Tibial nerve (tissue), 4 donors: ENCODE measurements at regions not wholly inside any gene's neighbourhood (a gene's known extent, or its start where the extent isn't known, plus 50 kb on each side); places are given as distances from the start of the nearest gene placed in this dataset.
A peak's percentile ranks its signal among the peaks of the same experiment; 100 is the strongest.

Experiments
- DNase-seq, 2 donors: peaks; one replicate each; pipeline ENCODE4 v3.0.0-alpha.2; 2019; ENCODE audit warnings: low spot score in 2 of 2
- H3K27ac ChIP-seq, 4 donors: fragments of 200-600 bp; sonication (generic) in 3 of 4; one replicate each; pipeline ENCODE4 v1.5.1; 2017 to 2019; ENCODE audit warnings: mild to moderate bottlenecking in 1 of 4
- H3K27me3 ChIP-seq, 2 donors: fragments of 200-600 bp; sonication (generic) in 1 of 2; one replicate each; pipeline versions ENCODE4 v1.5.1 to v1.6.0; 2017 to 2019
- H3K36me3 ChIP-seq, 3 donors: fragments of 200-600 bp; sonication (generic); one replicate each; pipeline ENCODE4 v1.5.1; 2018 to 2019
- H3K4me1 ChIP-seq, 4 donors: fragments of 200-600 bp; sonication (generic) in 3 of 4; one replicate each; pipeline ENCODE4 v1.5.1; 2017 to 2019
- H3K4me3 ChIP-seq, 4 donors: fragments of 200-600 bp; sonication (generic) in 3 of 4; one replicate each; pipeline ENCODE4 v1.5.1; 2017 to 2019; ENCODE audit warnings: mild to moderate bottlenecking in 1 of 4, moderate library complexity in 1 of 4
- H3K9me3 ChIP-seq, 4 donors: fragments of 200-600 bp; sonication (generic) in 3 of 4; one replicate each; pipeline ENCODE4 v1.5.1; 2017 to 2019
- CTCF ChIP-seq, 5 experiments: fragments of 200-600 bp in 3 of 5; fragments of 450-650 bp in 2 of 5; sonication (generic) in 3 of 5; IDR thresholded peaks; one replicate each; pipeline ENCODE4 v1.5.1; 2016 to 2019; ENCODE audit warnings: antibody characterized with exemption in 5 of 5, mild to moderate bottlenecking in 3 of 5, moderate library complexity in 2 of 5
- EP300 ChIP-seq, 2 donors: sonication (generic); formaldehyde crosslinking; IDR thresholded peaks; one replicate each; pipeline ENCODE4 v1.6.1; 2017; ENCODE audit warnings: antibody characterized with exemption in 2 of 2, mild to moderate bottlenecking in 1 of 2
- POLR2A ChIP-seq, 2 donors: fragments of 450-650 bp; IDR thresholded peaks; one replicate each; pipeline ENCODE4 v1.6.1; 2017; ENCODE audit warnings: antibody characterized with exemption in 2 of 2, mild to moderate bottlenecking in 2 of 2, moderate library complexity in 2 of 2
- WGBS, 2 donors: methylation state at CpG; one replicate each; pipeline ENCODE4 v1.1.5; 2018; 5-methylcytosine and 5-hydroxymethylcytosine counted together

GRCh38 chr5:111582993-111583601 is 70.8 kb upstream of the STARD4 start:
- H3K4me1 ChIP-seq = no peaks in the 10 kb centered on the region
- no peaks in the 10 kb centered on the region for H3K27me3 ChIP-seq
- peaks cover 0 to 8% (median 0%) of the 10 kb centered on the region in 4 donors for H3K9me3 ChIP-seq
- H3K36me3 ChIP-seq = no peaks in the 10 kb centered on the region
- no peak for TF ChIP-seq POLR2A (IDR thresholded peaks at IDR 0.05)
- TF ChIP-seq EP300 (IDR thresholded peaks at IDR 0.05) = no peak
- TF ChIP-seq CTCF (IDR thresholded peaks at IDR 0.05) = no peak
- no peak for DNase-seq
- no peak overlapping the region for H3K4me3 ChIP-seq
- no peak overlapping the region for H3K27ac ChIP-seq
- 67 to 86% methylated on average over 4 of the region's 4 CpGs for WGBS, 2 donors

GRCh38 chr5:111582451-111582850 is 70.1 kb upstream of the STARD4 start:
- no peak overlapping the region for H3K27ac ChIP-seq
- H3K27me3 ChIP-seq = no peaks in the 10 kb centered on the region
- H3K4me1 ChIP-seq = no peaks in the 10 kb centered on the region
- WGBS, 2 donors = 70 to 91% methylated on average over 1 of the region's 1 CpG
- DNase-seq = no peak
- TF ChIP-seq POLR2A (IDR thresholded peaks at IDR 0.05) = no peak
- H3K4me3 ChIP-seq = no peak overlapping the region
- H3K9me3 ChIP-seq = peaks cover 0 to 8% (median 0%) of the 10 kb centered on the region in 4 donors
- no peaks in the 10 kb centered on the region for H3K36me3 ChIP-seq

- Histone ChIP-seq H3K4me3 (no peak overlapping the region), H3K36me3 (no peaks in the 10 kb centered on the region), H3K27me3 (no peaks in the 10 kb centered on the region), H3K4me1 (no peaks in the 10 kb centered on the region), H3K9me3 (peaks cover 0 to 8% (median 0%) of the 10 kb centered on the region in 4 donors), H3K27ac (no peak overlapping the region)
- TF ChIP-seq EP300 (IDR thresholded peaks at IDR 0.05) (peak in 1 of 2 donors; percentile 54), POLR2A (IDR thresholded peaks at IDR 0.05) (no peak)
- DNase-seq = peak in 1 of 2 donors; percentile 29
Observed at GRCh38 chr5:111580956-111581355, 68.6 kb upstream of the STARD4 start.

- H3K36me3 ChIP-seq = no peaks in the 10 kb centered on the region
- no peaks in the 10 kb centered on the region for H3K4me1 ChIP-seq
- H3K4me3 ChIP-seq = no peak overlapping the region
- DNase-seq = no peak
- peaks cover 0 to 5% (median 0%) of the 10 kb centered on the region in 4 donors for H3K9me3 ChIP-seq
- H3K27me3 ChIP-seq = no peaks in the 10 kb centered on the region
- no peak overlapping the region for H3K27ac ChIP-seq
- TF ChIP-seq EP300 (IDR thresholded peaks at IDR 0.05) (no peak), POLR2A (IDR thresholded peaks at IDR 0.05) (no peak), CTCF (IDR thresholded peaks at IDR 0.05) (no peak)
- 90 to 94% methylated on average over 2 of the region's 2 CpGs for WGBS, 2 donors
Observed at GRCh38 chr5:111574311-111574710, 62.0 kb upstream of the STARD4 start.

GRCh38 chr5:111572561-111572960 is 60.2 kb upstream of the STARD4 start:
- 80 to 85% methylated on average over 5 of the region's 5 CpGs for WGBS, 2 donors

More at GRCh38 chr5:111572561-111572960, 60.2 kb upstream of the STARD4 start:
- DNase-seq = no peak
- Histone ChIP-seq H3K4me1 (no peaks in the 10 kb centered on the region), H3K27me3 (no peaks in the 10 kb centered on the region), H3K27ac (no peak overlapping the region), H3K36me3 (no peaks in the 10 kb centered on the region), H3K9me3 (no peaks in the 10 kb centered on the region), H3K4me3 (no peak overlapping the region)
- TF ChIP-seq CTCF (IDR thresholded peaks at IDR 0.05) (no peak), EP300 (IDR thresholded peaks at IDR 0.05) (no peak), POLR2A (IDR thresholded peaks at IDR 0.05) (no peak)
